ENCODE measurements at regions not wholly inside any gene's neighbourhood (a gene's known extent, or its start where the extent isn't known, plus 50 kb on each side); places are given as distances from the start of the nearest gene placed in this dataset.

DNA sequence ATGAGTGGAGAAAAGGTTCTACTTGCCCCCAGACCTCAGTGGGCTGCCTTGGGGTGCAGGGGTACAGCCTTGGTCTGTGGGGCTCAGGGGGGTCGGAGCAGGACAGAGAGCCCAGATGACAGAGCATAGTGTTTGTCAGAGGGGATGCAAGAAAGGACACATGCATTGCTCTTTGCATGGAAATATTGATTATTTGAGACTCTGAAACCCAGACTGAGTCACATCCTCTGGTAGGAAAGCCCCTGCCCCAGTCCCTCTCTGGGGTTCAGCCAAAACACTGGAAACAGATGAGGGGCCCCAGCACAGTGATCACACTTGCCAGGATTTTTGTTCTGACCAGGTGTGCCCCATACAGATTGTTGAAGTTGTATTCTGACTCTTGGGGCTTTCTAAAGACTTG lies 1094.4 kb downstream of the BCL11B start:
- no peak for TF ChIP-seq YY1 (IDR thresholded peaks at IDR 0.05; ENCODE audit: insufficient read depth, insufficient read length)
- no peak for TF ChIP-seq SUZ12 (IDR thresholded peaks at IDR 0.05; ENCODE audit: extremely low read depth, insufficient read depth, insufficient read length)
- no peak for TF ChIP-seq ZNF274 (IDR thresholded peaks at IDR 0.05; ENCODE audit: low read depth, low read length)
